GM13976 (cell line): ENCODE measurements at regions not wholly inside any gene's neighbourhood (a gene's known extent, or its start where the extent isn't known, plus 50 kb on each side); places are given as distances from the start of the nearest gene placed in this dataset.

ENCODE experiments used
- DNase-seq: peaks from one replicate; pipeline ENCODE4 v3.0.0; 2012; ENCODE audit warnings: low spot score
- CTCF ChIP-seq: IDR thresholded peaks from 2 replicates; pipeline ENCODE4 v1.5.1; 2012; ENCODE audit warnings: borderline replicate concordance, mild to moderate bottlenecking; ENCODE audit not compliant: insufficient read depth; ENCODE audit errors: extremely low read depth, missing control alignments, control extremely low read depth
- in situ Hi-C: fragments of 300-500 bp; cut with MboI; formaldehyde crosslinking; loops from one replicate; pipeline ENCODE4 v1.12.0; 2022; ENCODE audit warnings: low sequenced_read_pairs, mixed read lengths, inconsistent platforms; ENCODE audit not compliant: unreplicated experiment

GRCh38 chrX:39972340-39972739 lies 125.4 kb downstream of the BCOR start:
- DNase-seq = no peak
- in situ Hi-C loops = no loop called here
- TF ChIP-seq CTCF = no peak

GRCh38 chrX:39973810-39974209 lies 123.9 kb downstream of the BCOR start:
- in situ Hi-C loops = no loop called here
- TF ChIP-seq CTCF = no peak
- DNase-seq = no peak

- in situ Hi-C loops = no loop called here
- DNase-seq = no peak
Measured at GRCh38 chrX:39974270-39974669, 123.5 kb downstream of the BCOR start.

GRCh38 chrX:39975101-39975925 lies 122.4 kb downstream of the BCOR start:
- no peak for DNase-seq
- TF ChIP-seq CTCF = no peak

More at GRCh38 chrX:39974270-39974669, 123.5 kb downstream of the BCOR start:
- TF ChIP-seq CTCF = no peak

GRCh38 chrX:39981946-39982345 lies 115.8 kb downstream of the BCOR start:
- DNase-seq = no peak
- TF ChIP-seq CTCF = no peak
- in situ Hi-C loops = no loop called here

More at GRCh38 chrX:39975101-39975925, 122.4 kb downstream of the BCOR start:
- in situ Hi-C loops = no loop called here

GRCh38 chrX:39982948-39983347 lies 114.8 kb downstream of the BCOR start:
- TF ChIP-seq CTCF = no peak
- no peak for DNase-seq
- in situ Hi-C loops = no loop called here
